HEK293T (cell line): ENCODE measurements at regions not wholly inside any gene's neighbourhood (a gene's known extent, or its start where the extent isn't known, plus 50 kb on each side); places are given as distances from the start of the nearest gene placed in this dataset.

Experiments used
- FOXK2 ChIP-seq: fragments of 450-650 bp; IDR thresholded peaks from 2 replicates; pipeline ENCODE4 v1.6.1; 2016; ENCODE audit warnings: mild to moderate bottlenecking
- L3MBTL2 ChIP-seq: fragments of 450-650 bp; conservative IDR thresholded peaks from 2 replicates; pipeline ENCODE4 v1.6.1; 2016; ENCODE audit warnings: mild to moderate bottlenecking

DNA sequence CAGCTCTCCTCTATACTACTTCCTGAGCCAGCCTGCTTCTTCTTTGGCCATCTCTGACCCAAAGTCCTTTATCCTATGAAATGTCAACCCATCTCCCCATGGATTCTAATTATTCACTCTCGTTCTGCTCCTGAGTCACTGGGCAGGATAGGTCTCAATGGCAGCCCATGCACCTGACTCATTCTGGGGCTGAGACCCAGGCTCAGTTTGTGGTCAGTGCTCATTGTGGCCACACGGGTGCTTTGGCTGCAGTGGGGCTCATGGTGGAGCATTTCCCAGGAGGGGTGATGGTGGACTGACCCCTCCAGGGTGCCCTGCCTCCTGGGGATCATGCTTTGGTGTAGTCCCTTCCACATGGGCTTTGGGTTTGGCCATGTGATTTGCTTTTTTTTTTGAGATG is 154.8 kb upstream of the WSCD1 start:
- no peak for TF ChIP-seq FOXK2
- TF ChIP-seq L3MBTL2, result no peak
